Osteoblast (primary cell): ENCODE measurements at regions not wholly inside any gene's neighbourhood (a gene's known extent, or its start where the extent isn't known, plus 50 kb on each side); places are given as distances from the start of the nearest gene placed in this dataset.
A peak's percentile ranks its signal among the peaks of the same experiment; 100 is the strongest.

Source experiments
- DNase-seq: peaks from one replicate; pipeline ENCODE4 v3.0.0; 2011; ENCODE audit warnings: low spot score, mixed read lengths; ENCODE audit not compliant: insufficient read length; ENCODE audit errors: missing footprints
- H2AFZ ChIP-seq: 2 replicates; pipeline ENCODE4 v1.6.0; 2011; ENCODE audit warnings: mild to moderate bottlenecking, low read length
- H3K27ac ChIP-seq: 2 replicates; pipeline ENCODE4 v1.5.1; 2011; ENCODE audit warnings: mild to moderate bottlenecking, low read depth, low read length, moderate library complexity
- H3K27me3 ChIP-seq: 2 replicates; pipeline ENCODE4 v1.6.0; 2012; ENCODE audit warnings: mild to moderate bottlenecking, control low read depth, inconsistent platforms, low read length, moderate library complexity; ENCODE audit not compliant: insufficient read depth
- H3K36me3 ChIP-seq: 2 replicates; pipeline ENCODE4 v1.5.1; 2011; ENCODE audit warnings: mild to moderate bottlenecking, low read length, control low read depth, moderate library complexity; ENCODE audit not compliant: insufficient read depth
- H3K4me1 ChIP-seq: 2 replicates; pipeline ENCODE4 v1.5.1; 2011; ENCODE audit warnings: mild to moderate bottlenecking, low read length, control low read depth, moderate library complexity; ENCODE audit not compliant: insufficient read depth
- H3K4me2 ChIP-seq: 2 replicates; pipeline ENCODE4 v1.6.0; 2011; ENCODE audit warnings: mild to moderate bottlenecking, low read length; ENCODE audit not compliant: insufficient read depth
- H3K4me3 ChIP-seq: fragments of 200-600 bp; sonication (generic); 3 replicates; pipeline ENCODE4 v1.5.1; 2012; ENCODE audit warnings: mild to moderate bottlenecking, low read length, inconsistent platforms; ENCODE audit not compliant: insufficient read depth
- H3K79me2 ChIP-seq: 2 replicates; pipeline ENCODE4 v1.6.0; 2012; ENCODE audit warnings: mild to moderate bottlenecking, low read length, control low read depth, inconsistent platforms; ENCODE audit not compliant: insufficient read depth
- H3K9me3 ChIP-seq: 2 replicates; pipeline ENCODE4 v1.5.1; 2011; ENCODE audit warnings: low read depth, low read length, control low read depth
- H4K20me1 ChIP-seq: 2 replicates; pipeline ENCODE4 v1.6.0; 2012; ENCODE audit warnings: mild to moderate bottlenecking, low read length, control low read depth; ENCODE audit not compliant: insufficient read depth
- CTCF ChIP-seq: IDR thresholded peaks from 2 replicates; pipeline ENCODE4 v1.5.1; 2011; ENCODE audit warnings: mild to moderate bottlenecking, low read depth, low read length, moderate library complexity; ENCODE audit errors: extremely low read depth

DNA sequence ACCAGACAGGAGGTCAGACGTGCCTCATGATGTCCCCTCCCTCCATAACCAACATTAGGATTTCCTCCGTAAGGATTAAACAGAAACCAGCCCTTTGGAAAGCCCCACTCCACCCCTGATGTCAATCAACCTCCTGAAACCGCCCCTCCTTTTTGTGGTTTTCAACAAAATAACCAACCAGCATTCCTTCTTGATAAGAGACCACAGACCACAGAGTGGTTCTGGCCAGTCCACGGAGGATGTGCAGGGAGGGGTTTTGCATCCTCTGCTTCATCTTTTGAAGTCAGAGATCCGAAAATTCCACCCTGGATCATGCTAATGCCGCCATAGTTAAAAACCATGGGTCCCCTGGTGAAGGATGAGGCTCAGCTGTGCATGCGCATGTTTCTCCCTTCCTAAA lies 180.0 kb upstream of the CCDC150 start:
- no peaks in the 10 kb centered on the region for H3K36me3 ChIP-seq
- no peak for TF ChIP-seq CTCF
- no peaks in the 10 kb centered on the region for H4K20me1 ChIP-seq
- peak; percentile 56 for DNase-seq
- no peaks in the 10 kb centered on the region for H3K27me3 ChIP-seq
- no peaks in the 10 kb centered on the region for H3K79me2 ChIP-seq
- no peak overlapping the region for H3K27ac ChIP-seq
- no peaks in the 10 kb centered on the region for H3K4me1 ChIP-seq
- H3K4me3 ChIP-seq = peak overlapping the region; percentile 34
- no peaks in the 10 kb centered on the region for H3K9me3 ChIP-seq
- H2AFZ ChIP-seq = no peak overlapping the region
- peak overlapping the region; percentile 59 for H3K4me2 ChIP-seq

GRCh38 chr2:196463706-196464105 lies 175.8 kb upstream of the CCDC150 start:
- Histone ChIP-seq H2AFZ (no peak overlapping the region), H3K27me3 (no peaks in the 10 kb centered on the region), H4K20me1 (no peaks in the 10 kb centered on the region), H3K27ac (no peak overlapping the region), H3K79me2 (no peaks in the 10 kb centered on the region), H3K4me3 (no peak overlapping the region), H3K4me2 (no peak overlapping the region), H3K9me3 (no peaks in the 10 kb centered on the region), H3K36me3 (no peaks in the 10 kb centered on the region), H3K4me1 (no peaks in the 10 kb centered on the region)
- no peak for DNase-seq
- TF ChIP-seq CTCF = no peak

- TF ChIP-seq CTCF = no peak
- no peak overlapping the region for H3K4me2 ChIP-seq
- H3K36me3 ChIP-seq = no peaks in the 10 kb centered on the region
- H3K4me1 ChIP-seq = no peaks in the 10 kb centered on the region
- no peak overlapping the region for H3K27ac ChIP-seq
- H4K20me1 ChIP-seq = no peaks in the 10 kb centered on the region
- no peak overlapping the region for H2AFZ ChIP-seq
- no peak for DNase-seq
- no peaks in the 10 kb centered on the region for H3K27me3 ChIP-seq
- H3K9me3 ChIP-seq = no peaks in the 10 kb centered on the region
- H3K4me3 ChIP-seq = no peak overlapping the region
- no peaks in the 10 kb centered on the region for H3K79me2 ChIP-seq
These were observed 175.2 kb upstream of the CCDC150 start for GRCh38 chr2:196464311-196464710.

- Histone ChIP-seq H3K36me3 (no peaks in the 10 kb centered on the region), H3K27me3 (no peaks in the 10 kb centered on the region), H4K20me1 (no peaks in the 10 kb centered on the region), H3K27ac (no peak overlapping the region), H3K4me2 (no peak overlapping the region), H3K9me3 (no peaks in the 10 kb centered on the region), H3K4me1 (no peaks in the 10 kb centered on the region), H3K79me2 (no peaks in the 10 kb centered on the region), H2AFZ (no peak overlapping the region), H3K4me3 (no peak overlapping the region)
- no peak for TF ChIP-seq CTCF
- no peak for DNase-seq
These were observed 172.9 kb upstream of the CCDC150 start for GRCh38 chr2:196466581-196466980.
